GM12875 (cell line): ENCODE measurements at regions not wholly inside any gene's neighbourhood (a gene's known extent, or its start where the extent isn't known, plus 50 kb on each side); places are given as distances from the start of the nearest gene placed in this dataset.

Experiments
- H3K4me3 ChIP-seq: one replicate; pipeline ENCODE4 v1.5.1; 2011; ENCODE audit warnings: low read depth, low read length, control low read depth
- TF ChIP-seq, protein P1 (sequence below): IDR thresholded peaks from 2 replicates; pipeline ENCODE4 v1.5.1; 2011; ENCODE audit warnings: low read depth, mild to moderate bottlenecking, control low read depth, inconsistent platforms, low read length, moderate library complexity, borderline replicate concordance; ENCODE audit not compliant: insufficient read depth

DNA sequence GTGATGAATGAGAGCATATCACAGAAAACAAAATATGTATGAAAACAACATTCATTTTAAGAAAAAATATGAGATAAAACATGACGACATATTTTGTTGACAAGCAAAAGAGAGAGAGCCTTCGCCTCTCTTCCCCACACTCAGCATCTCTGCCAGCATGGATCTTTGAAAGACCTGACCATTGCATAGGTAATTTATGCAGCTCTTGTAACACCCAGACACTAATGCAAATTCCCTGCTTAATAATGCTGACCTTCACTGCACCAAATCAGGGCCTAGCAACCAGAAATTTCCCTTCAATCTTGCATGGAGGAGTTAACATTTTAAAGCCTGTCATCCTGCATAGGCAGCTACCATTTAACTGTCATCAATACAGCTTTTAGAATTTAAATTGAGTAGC is 50.0 kb upstream of the CNR1 start:
- TF ChIP-seq, protein P1, sequence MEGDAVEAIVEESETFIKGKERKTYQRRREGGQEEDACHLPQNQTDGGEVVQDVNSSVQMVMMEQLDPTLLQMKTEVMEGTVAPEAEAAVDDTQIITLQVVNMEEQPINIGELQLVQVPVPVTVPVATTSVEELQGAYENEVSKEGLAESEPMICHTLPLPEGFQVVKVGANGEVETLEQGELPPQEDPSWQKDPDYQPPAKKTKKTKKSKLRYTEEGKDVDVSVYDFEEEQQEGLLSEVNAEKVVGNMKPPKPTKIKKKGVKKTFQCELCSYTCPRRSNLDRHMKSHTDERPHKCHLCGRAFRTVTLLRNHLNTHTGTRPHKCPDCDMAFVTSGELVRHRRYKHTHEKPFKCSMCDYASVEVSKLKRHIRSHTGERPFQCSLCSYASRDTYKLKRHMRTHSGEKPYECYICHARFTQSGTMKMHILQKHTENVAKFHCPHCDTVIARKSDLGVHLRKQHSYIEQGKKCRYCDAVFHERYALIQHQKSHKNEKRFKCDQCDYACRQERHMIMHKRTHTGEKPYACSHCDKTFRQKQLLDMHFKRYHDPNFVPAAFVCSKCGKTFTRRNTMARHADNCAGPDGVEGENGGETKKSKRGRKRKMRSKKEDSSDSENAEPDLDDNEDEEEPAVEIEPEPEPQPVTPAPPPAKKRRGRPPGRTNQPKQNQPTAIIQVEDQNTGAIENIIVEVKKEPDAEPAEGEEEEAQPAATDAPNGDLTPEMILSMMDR: no peak
- H3K4me3 ChIP-seq: no peak overlapping the region
